K562 (cell line): ENCODE measurements at regions not wholly inside any gene's neighbourhood (a gene's known extent, or its start where the extent isn't known, plus 50 kb on each side); places are given as distances from the start of the nearest gene placed in this dataset.
"Not testable (repeated sequence)": the region's sequence is repeated elsewhere in the genome, so short reads cannot be mapped to it uniquely, and the experiment has no call there.

Experiments
- ATAC-seq: fragments of 200-7000 bp; cut with Tn5 transposase; 3 replicates; pipeline ENCODE4 v1.9.1; 2020; ENCODE audit warnings: moderate library complexity
- BruUV-seq: library from RNA; stranded (reverse); fragments of 400-500 nt; replicated peaks from 2 replicates; lab custom pipeline; 2021; lab: Mats Ljungman, UMichigan
- CTCF ChIA-PET: fragments of 300-600 bp; formaldehyde crosslinking; extraction: SDS; loops from one replicate; lab custom pipeline; 2021; ENCODE audit warnings: low intra/inter-chr PET ratio; lab: Yijun Ruan, JAX
- POLR2A ChIA-PET: fragments of 300-600, 350-650 bp; sonication (Branson Sonifier 250); formaldehyde crosslinking; extraction: SDS; loops from one replicate; lab custom pipeline; 2021; ENCODE audit warnings: antibody characterized with exemption, inconsistent platforms; lab: Yijun Ruan, JAX
- DNase-seq, 4 experiments: peaks; one replicate each; pipeline versions ENCODE4 v3.0.0 to v3.0.0-alpha.2; 2011 to 2018; ENCODE audit warnings: low spot score in 3 of 4, mixed read lengths in 3 of 4; ENCODE audit errors: extremely low read depth in 1 of 4
- FAIRE-seq: peaks from 2 replicates; lab custom pipeline; 2011; peaks lifted over from hg19 to GRCh38; lab: Jason Lieb, UNC
- H2AFZ ChIP-seq: 2 replicates; pipeline ENCODE4 v1.6.0; 2011; ENCODE audit warnings: low read depth, low read length, control low read depth, inconsistent platforms
- H3K27ac ChIP-seq: fragments of 200-600 bp; 3 replicates; pipeline ENCODE4 v1.8.0; 2011; ENCODE audit warnings: low read depth, mild to moderate bottlenecking, control low read depth, inconsistent platforms, low read length, moderate library complexity, mixed read lengths; ENCODE audit errors: extremely low read depth
- H3K27me3 ChIP-seq, 2 experiments: fragments of 300-600 bp in 1 of 2; 2 replicates in 1 of 2; 3 replicates in 1 of 2; pipeline versions ENCODE4 v1.6.0 to v1.8.0; 2011; ENCODE audit warnings: inconsistent platforms in 2 of 2, low read length in 2 of 2, mild to moderate bottlenecking in 1 of 2, mixed read lengths in 1 of 2, moderate library complexity in 1 of 2; ENCODE audit not compliant: control insufficient read depth in 2 of 2, insufficient read depth in 2 of 2
- H3K36me3 ChIP-seq: fragments of 300-600 bp; 3 replicates; pipeline ENCODE4 v1.8.0; 2011; ENCODE audit warnings: mild to moderate bottlenecking, low read length, inconsistent platforms; ENCODE audit not compliant: control insufficient read depth, insufficient read depth
- H3K4me1 ChIP-seq, 2 experiments: fragments of 200-600 bp in 1 of 2; replicated peaks in 1 of 2; 2 replicates in 1 of 2; 3 replicates in 1 of 2; pipeline versions ENCODE4 v1.5.1 to v1.8.0; 2011; ENCODE audit warnings: inconsistent platforms in 2 of 2, low read length in 2 of 2, mild to moderate bottlenecking in 1 of 2, mixed read lengths in 1 of 2, moderate library complexity in 1 of 2; ENCODE audit not compliant: control insufficient read depth in 2 of 2, insufficient read depth in 2 of 2
- H3K4me2 ChIP-seq: 2 replicates; pipeline ENCODE4 v1.6.1; 2011; ENCODE audit warnings: low read length, control low read depth, inconsistent platforms, mixed read lengths; ENCODE audit not compliant: insufficient read depth
- H3K4me3 ChIP-seq: fragments of 200-600 bp; sonication (generic), shearing (Covaris generic); 2 replicates; pipeline ENCODE4 v1.5.1; 2016; ENCODE audit warnings: control low read depth, inconsistent platforms
- H3K79me2 ChIP-seq: fragments of 200-600 bp; 3 replicates; pipeline ENCODE4 v1.8.0; 2011; ENCODE audit warnings: low read length, inconsistent platforms; ENCODE audit not compliant: control insufficient read depth, insufficient read depth
- H3K9ac ChIP-seq, 2 experiments: 2 replicates each; pipeline versions ENCODE4 v1.6.0 to v1.6.1; 2011; ENCODE audit warnings: low read depth in 2 of 2, low read length in 2 of 2, control low read depth in 1 of 2, inconsistent platforms in 1 of 2, mild to moderate bottlenecking in 1 of 2, mixed read lengths in 1 of 2; ENCODE audit not compliant: insufficient read depth in 1 of 2
- H3K9me1 ChIP-seq: one replicate; pipeline ENCODE4 v1.6.0; 2011; ENCODE audit warnings: inconsistent platforms, mild to moderate bottlenecking, low read length, moderate library complexity; ENCODE audit not compliant: control insufficient read depth, insufficient read depth
- H3K9me3 ChIP-seq: replicated peaks from 2 replicates; pipeline ENCODE4 v1.5.1; 2011; ENCODE audit warnings: low read depth, low read length, inconsistent platforms; ENCODE audit not compliant: control insufficient read depth, insufficient read depth
- H4K20me1 ChIP-seq: replicated peaks from 2 replicates; pipeline ENCODE4 v1.6.1; 2011; ENCODE audit warnings: low read length, inconsistent platforms, mixed read lengths; ENCODE audit not compliant: control insufficient read depth, insufficient read depth
- ETS2 ChIP-seq: IDR thresholded peaks from 2 replicates; pipeline ENCODE4 v1.6.1; 2016; ENCODE audit warnings: borderline replicate concordance, missing genetic modification characterization, mild to moderate bottlenecking, moderate library complexity, missing compliant biosample characterization; ENCODE audit not compliant: poor library complexity, severe bottlenecking
- LEF1 ChIP-seq: fragments of 450-650 bp; IDR thresholded peaks from 2 replicates; pipeline ENCODE4 v1.6.1; 2016; ENCODE audit warnings: mild to moderate bottlenecking
- XRCC5 ChIP-seq: fragments of 200-400 bp; formaldehyde crosslinking; IDR thresholded peaks from 2 replicates; pipeline ENCODE4 v1.6.1; 2017; ENCODE audit warnings: low read depth, mild to moderate bottlenecking, low read length
- ZKSCAN1 ChIP-seq: fragments of 150-350 bp; IDR thresholded peaks from 2 replicates; pipeline ENCODE4 v1.6.1; 2016; ENCODE audit warnings: low read depth, low read length
- ZNF584 ChIP-seq: fragments of 200-800 bp; sonication (Bioruptor generic); IDR thresholded peaks from 2 replicates; pipeline ENCODE4 v1.6.1; 2016; ENCODE audit warnings: low read depth, mild to moderate bottlenecking, missing genetic modification characterization, missing compliant biosample characterization
- ZNF699 ChIP-seq: fragments of 250-450 bp; sonication (Bioruptor Pico); IDR thresholded peaks from 2 replicates; pipeline ENCODE4 v1.8.0; 2021; ENCODE audit warnings: mild to moderate bottlenecking, moderate library complexity; ENCODE audit not compliant: insufficient replicate concordance
- WGBS: fragments of 100-300 bp; shearing (Covaris generic); methylation state at CpG from one replicate; pipeline ENCODE4 v1.1.6; 2016; ENCODE audit warnings: low coverage, mixed read lengths; ENCODE audit not compliant: insufficient coverage; ENCODE audit errors: missing lambda C conversion rate; 5-methylcytosine and 5-hydroxymethylcytosine counted together
- in situ Hi-C: fragments of 300-500 bp; cut with MboI; formaldehyde crosslinking; loops from 4 replicates; pipeline ENCODE4 v1.15.0; 2018; ENCODE audit warnings: inconsistent platforms, mixed read lengths
- intact Hi-C: fragments of 100-400 bp; cut with micrococcal nuclease; formaldehyde crosslinking; loops from 2 replicates; pipeline ENCODE4 v1.14.2; 2022
- TF ChIP-seq, protein P1 (sequence below): fragments of 450-650 bp; IDR thresholded peaks from 2 replicates; pipeline ENCODE4 v1.6.1; 2016; ENCODE audit warnings: missing biosample characterization, missing genetic modification characterization
- TF ChIP-seq, protein P2 (sequence below), 2 experiments: IDR thresholded peaks; 2 replicates each; pipeline ENCODE4 v1.6.1; 2012; ENCODE audit warnings: improper control_type of control experiment in 2 of 2, low read depth in 2 of 2, low read length in 2 of 2, borderline replicate concordance in 1 of 2
- TF ChIP-seq, protein P3 (sequence below): fragments of 450-650 bp; IDR thresholded peaks from 2 replicates; pipeline ENCODE4 v1.6.1; 2017; ENCODE audit warnings: antibody characterized with exemption, mild to moderate bottlenecking

DNA sequence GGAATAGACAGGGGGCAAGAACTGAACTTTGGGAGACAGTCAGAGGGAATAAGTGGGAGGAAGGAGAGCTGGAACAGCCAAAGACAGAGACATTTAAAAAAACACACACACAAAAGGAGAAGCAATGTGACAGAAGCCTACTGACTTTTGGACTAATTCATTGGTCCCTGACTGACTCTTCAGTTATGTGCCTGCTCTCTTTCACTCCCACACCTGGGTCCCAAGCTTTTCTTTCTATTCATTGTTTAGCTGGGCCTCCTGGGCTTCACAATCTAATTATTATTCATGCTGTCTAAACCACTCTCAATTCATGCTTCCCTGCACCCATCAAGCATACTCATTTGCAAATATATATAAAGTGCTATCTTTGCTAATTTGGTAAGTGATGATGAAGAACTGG lies 139.2 kb upstream of the IRS4 start (continued):
- TF ChIP-seq, protein P1, sequence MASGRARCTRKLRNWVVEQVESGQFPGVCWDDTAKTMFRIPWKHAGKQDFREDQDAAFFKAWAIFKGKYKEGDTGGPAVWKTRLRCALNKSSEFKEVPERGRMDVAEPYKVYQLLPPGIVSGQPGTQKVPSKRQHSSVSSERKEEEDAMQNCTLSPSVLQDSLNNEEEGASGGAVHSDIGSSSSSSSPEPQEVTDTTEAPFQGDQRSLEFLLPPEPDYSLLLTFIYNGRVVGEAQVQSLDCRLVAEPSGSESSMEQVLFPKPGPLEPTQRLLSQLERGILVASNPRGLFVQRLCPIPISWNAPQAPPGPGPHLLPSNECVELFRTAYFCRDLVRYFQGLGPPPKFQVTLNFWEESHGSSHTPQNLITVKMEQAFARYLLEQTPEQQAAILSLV (tag): no peak
- TF ChIP-seq ZKSCAN1 (no peak), ZNF584 (no peak), LEF1 (no peak), ZNF699 (CRISPR knock-in tag) (no peak), XRCC5 (no peak), ETS2 (tag) (no peak)
- TF ChIP-seq, protein P2, sequence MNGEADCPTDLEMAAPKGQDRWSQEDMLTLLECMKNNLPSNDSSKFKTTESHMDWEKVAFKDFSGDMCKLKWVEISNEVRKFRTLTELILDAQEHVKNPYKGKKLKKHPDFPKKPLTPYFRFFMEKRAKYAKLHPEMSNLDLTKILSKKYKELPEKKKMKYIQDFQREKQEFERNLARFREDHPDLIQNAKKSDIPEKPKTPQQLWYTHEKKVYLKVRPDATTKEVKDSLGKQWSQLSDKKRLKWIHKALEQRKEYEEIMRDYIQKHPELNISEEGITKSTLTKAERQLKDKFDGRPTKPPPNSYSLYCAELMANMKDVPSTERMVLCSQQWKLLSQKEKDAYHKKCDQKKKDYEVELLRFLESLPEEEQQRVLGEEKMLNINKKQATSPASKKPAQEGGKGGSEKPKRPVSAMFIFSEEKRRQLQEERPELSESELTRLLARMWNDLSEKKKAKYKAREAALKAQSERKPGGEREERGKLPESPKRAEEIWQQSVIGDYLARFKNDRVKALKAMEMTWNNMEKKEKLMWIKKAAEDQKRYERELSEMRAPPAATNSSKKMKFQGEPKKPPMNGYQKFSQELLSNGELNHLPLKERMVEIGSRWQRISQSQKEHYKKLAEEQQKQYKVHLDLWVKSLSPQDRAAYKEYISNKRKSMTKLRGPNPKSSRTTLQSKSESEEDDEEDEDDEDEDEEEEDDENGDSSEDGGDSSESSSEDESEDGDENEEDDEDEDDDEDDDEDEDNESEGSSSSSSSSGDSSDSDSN (IDR thresholded peaks at IDR 0.05; ENCODE audit: borderline replicate concordance in 1 of 2, low read depth in 2 of 2, low read length in 2 of 2): no peak
- TF ChIP-seq, protein P3, sequence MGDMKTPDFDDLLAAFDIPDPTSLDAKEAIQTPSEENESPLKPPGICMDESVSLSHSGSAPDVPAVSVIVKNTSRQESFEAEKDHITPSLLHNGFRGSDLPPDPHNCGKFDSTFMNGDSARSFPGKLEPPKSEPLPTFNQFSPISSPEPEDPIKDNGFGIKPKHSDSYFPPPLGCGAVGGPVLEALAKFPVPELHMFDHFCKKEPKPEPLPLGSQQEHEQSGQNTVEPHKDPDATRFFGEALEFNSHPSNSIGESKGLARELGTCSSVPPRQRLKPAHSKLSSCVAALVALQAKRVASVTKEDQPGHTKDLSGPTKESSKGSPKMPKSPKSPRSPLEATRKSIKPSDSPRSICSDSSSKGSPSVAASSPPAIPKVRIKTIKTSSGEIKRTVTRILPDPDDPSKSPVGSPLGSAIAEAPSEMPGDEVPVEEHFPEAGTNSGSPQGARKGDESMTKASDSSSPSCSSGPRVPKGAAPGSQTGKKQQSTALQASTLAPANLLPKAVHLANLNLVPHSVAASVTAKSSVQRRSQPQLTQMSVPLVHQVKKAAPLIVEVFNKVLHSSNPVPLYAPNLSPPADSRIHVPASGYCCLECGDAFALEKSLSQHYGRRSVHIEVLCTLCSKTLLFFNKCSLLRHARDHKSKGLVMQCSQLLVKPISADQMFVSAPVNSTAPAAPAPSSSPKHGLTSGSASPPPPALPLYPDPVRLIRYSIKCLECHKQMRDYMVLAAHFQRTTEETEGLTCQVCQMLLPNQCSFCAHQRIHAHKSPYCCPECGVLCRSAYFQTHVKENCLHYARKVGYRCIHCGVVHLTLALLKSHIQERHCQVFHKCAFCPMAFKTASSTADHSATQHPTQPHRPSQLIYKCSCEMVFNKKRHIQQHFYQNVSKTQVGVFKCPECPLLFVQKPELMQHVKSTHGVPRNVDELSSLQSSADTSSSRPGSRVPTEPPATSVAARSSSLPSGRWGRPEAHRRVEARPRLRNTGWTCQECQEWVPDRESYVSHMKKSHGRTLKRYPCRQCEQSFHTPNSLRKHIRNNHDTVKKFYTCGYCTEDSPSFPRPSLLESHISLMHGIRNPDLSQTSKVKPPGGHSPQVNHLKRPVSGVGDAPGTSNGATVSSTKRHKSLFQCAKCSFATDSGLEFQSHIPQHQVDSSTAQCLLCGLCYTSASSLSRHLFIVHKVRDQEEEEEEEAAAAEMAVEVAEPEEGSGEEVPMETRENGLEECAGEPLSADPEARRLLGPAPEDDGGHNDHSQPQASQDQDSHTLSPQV: no peak
- TF ChIP-seq, all 486 proteins: peak for 0

DNA sequence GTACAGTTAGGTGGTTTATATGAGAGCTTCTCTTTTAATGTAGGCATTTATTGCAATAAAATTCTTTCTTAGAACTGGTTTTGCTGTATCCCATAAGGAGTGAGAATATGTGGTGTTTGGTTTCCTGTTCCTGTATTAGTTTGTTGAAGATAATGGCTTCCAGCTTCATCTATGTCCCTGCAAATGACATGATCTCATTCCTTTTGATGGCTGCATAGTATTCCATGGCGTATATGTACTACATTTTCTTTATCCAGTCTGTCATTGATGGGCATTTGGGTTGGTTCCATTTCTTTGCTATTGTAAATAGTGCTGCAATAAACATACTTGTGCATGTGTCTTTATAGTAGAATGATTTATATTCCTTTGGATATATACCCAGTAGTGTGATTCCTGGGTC lies 106.7 kb upstream of the IRS4 start:
- ATAC-seq, POLR2A ChIA-PET, H3K27me3 ChIP-seq, H2AFZ ChIP-seq, intact Hi-C loops, H3K9me3 ChIP-seq, H3K9ac ChIP-seq, H3K4me2 ChIP-seq, in situ Hi-C loops, FAIRE-seq, BruUV-seq, H3K9me1 ChIP-seq, H3K4me3 ChIP-seq, H4K20me1 ChIP-seq, DNase-seq, H3K27ac ChIP-seq, H3K4me1 ChIP-seq, H3K79me2 ChIP-seq, CTCF ChIA-PET, H3K36me3 ChIP-seq: not testable (repeated sequence)
- WGBS: 0% methylated on average over 1 of the region's 1 CpG
